ENCODE measurements at regions not wholly inside any gene's neighbourhood (a gene's known extent, or its start where the extent isn't known, plus 50 kb on each side); places are given as distances from the start of the nearest gene placed in this dataset.

- DNase-seq (ENCODE audit: low read depth) (no peak), FAIRE-seq (no peak)
- Histone ChIP-seq H3K4me3 (ENCODE audit: low read depth, low read length) (no peak overlapping the region), H3K27me3 (ENCODE audit: control insufficient read depth, insufficient read depth, low read length) (no peaks in the 10 kb centered on the region), H3K36me3 (ENCODE audit: control insufficient read depth, insufficient read depth, low read length) (no peaks in the 10 kb centered on the region)
- TF ChIP-seq, protein P1, sequence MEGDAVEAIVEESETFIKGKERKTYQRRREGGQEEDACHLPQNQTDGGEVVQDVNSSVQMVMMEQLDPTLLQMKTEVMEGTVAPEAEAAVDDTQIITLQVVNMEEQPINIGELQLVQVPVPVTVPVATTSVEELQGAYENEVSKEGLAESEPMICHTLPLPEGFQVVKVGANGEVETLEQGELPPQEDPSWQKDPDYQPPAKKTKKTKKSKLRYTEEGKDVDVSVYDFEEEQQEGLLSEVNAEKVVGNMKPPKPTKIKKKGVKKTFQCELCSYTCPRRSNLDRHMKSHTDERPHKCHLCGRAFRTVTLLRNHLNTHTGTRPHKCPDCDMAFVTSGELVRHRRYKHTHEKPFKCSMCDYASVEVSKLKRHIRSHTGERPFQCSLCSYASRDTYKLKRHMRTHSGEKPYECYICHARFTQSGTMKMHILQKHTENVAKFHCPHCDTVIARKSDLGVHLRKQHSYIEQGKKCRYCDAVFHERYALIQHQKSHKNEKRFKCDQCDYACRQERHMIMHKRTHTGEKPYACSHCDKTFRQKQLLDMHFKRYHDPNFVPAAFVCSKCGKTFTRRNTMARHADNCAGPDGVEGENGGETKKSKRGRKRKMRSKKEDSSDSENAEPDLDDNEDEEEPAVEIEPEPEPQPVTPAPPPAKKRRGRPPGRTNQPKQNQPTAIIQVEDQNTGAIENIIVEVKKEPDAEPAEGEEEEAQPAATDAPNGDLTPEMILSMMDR (IDR thresholded peaks at IDR 0.05; ENCODE audit: insufficient read depth, low read length, severe bottlenecking): no peak
Measured at GRCh38 chr10:30762620-30763019, 133.1 kb upstream of the LYZL2 start.

GRCh38 chr10:30759423-30759822 is 129.9 kb upstream of the LYZL2 start:
- TF ChIP-seq, protein P1 (IDR thresholded peaks at IDR 0.05; ENCODE audit: insufficient read depth, low read length, severe bottlenecking): no peak
- H3K36me3 ChIP-seq (ENCODE audit: control insufficient read depth, insufficient read depth, low read length): no peaks in the 10 kb centered on the region
- no peak for DNase-seq (ENCODE audit: low read depth)
- no peaks in the 10 kb centered on the region for H3K27me3 ChIP-seq (ENCODE audit: control insufficient read depth, insufficient read depth, low read length)
- no peak for FAIRE-seq
- no peak overlapping the region for H3K4me3 ChIP-seq (ENCODE audit: low read depth, low read length)

DNA sequence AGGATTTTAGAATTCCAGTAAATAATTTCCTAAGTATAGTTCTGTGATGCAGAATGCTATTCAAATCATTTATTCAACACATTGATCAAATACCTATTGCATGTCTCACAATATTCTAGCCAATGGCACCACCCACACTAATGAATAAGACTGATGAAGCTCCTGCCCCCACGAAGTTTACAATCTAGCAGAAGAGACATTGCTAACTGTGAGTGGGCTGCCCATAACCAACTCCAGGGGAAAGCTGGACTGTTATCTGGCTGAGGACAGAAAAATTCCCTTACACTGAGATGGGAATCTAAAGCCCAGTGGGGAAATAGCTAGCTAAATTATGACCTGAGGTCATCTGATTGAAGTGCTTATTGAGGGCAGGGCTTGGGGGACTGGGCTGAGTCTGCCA is 128.8 kb upstream of the LYZL2 start:
- no peak overlapping the region for H3K4me3 ChIP-seq (ENCODE audit: low read depth, low read length)
- H3K27me3 ChIP-seq (ENCODE audit: control insufficient read depth, insufficient read depth, low read length): no peaks in the 10 kb centered on the region
- H3K36me3 ChIP-seq (ENCODE audit: control insufficient read depth, insufficient read depth, low read length): no peaks in the 10 kb centered on the region
- DNase-seq (ENCODE audit: low read depth): no peak
- no peak for FAIRE-seq
- TF ChIP-seq, protein P1 (IDR thresholded peaks at IDR 0.05; ENCODE audit: insufficient read depth, low read length, severe bottlenecking): no peak

DNA sequence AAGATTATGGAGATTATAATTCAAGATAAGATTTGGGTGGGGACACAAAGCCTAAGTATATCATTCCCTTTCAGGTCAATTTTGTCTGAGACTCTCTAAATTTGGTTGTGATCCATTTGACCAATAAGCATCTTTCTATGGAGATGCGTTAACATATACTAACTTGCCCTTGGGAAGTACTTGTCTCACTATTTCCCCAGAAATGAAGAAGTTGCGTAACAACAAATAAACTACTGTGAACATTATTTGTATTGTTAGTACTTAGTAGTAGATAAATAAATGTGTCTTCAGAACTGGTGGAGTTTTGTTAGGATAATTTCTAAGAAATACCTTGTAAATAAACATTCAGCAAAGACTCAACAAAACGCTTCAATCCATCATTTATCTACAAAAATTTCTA is 127.3 kb upstream of the LYZL2 start:
- FAIRE-seq (no peak), DNase-seq (ENCODE audit: low read depth) (no peak)
- H3K36me3 ChIP-seq (ENCODE audit: control insufficient read depth, insufficient read depth, low read length): no peaks in the 10 kb centered on the region

DNA sequence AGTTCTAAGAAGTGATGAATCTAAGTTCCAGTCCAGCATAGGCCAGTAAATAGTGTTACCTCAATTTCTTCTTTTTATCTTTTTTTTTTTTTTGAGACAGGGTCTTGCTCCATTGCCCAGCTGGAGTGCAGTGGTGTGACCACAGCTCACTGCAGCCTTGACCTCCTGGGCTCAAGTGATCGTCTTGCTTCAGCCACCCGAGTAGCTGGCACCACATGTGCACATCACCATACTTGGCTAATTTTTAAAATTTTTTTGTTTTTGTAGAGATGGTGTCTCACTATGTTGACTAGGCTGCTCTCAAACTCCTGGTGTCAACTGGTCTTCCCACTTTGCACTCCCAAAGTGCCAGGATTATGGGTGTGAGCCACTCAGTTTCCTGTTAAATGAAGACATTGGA is 126.6 kb upstream of the LYZL2 start:
- H3K27me3 ChIP-seq (ENCODE audit: control insufficient read depth, insufficient read depth, low read length): no peaks in the 10 kb centered on the region
- no peak for FAIRE-seq
- TF ChIP-seq, protein P1 (IDR thresholded peaks at IDR 0.05; ENCODE audit: insufficient read depth, low read length, severe bottlenecking): no peak
- no peaks in the 10 kb centered on the region for H3K36me3 ChIP-seq (ENCODE audit: control insufficient read depth, insufficient read depth, low read length)
- H3K4me3 ChIP-seq (ENCODE audit: low read depth, low read length): no peak overlapping the region
- DNase-seq (ENCODE audit: low read depth): no peak

More for the DNA sequence above, 127.3 kb upstream of the LYZL2 start:
- Histone ChIP-seq H3K4me3 (ENCODE audit: low read depth, low read length) (no peak overlapping the region), H3K27me3 (ENCODE audit: control insufficient read depth, insufficient read depth, low read length) (no peaks in the 10 kb centered on the region)
- TF ChIP-seq, protein P1 (IDR thresholded peaks at IDR 0.05; ENCODE audit: insufficient read depth, low read length, severe bottlenecking): no peak

DNA sequence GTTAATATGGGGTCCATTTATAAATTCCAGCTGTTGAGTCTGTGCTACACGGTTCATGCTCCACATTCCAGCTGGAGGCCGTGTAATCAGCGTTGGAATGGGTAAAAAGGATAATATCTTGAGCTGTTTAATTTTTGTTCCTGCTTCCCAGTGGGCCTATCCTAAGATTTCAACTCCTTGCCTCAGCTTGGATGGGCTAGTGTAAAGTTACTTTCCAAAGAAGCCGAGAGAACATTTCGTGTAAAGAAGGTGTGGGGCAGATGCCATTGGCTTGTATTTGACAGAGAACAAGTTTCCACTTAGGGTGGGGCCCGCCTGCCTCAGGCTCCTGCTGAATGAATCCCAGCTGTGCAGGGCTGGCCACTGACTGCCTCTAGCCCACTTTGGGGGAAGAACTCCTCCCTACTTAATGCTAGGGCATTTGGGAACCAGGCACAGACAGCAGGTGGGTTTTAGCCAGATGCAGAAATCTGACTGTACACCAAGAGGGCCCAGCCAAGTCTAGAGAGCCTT is 125.9 kb upstream of the LYZL2 start:
- TF ChIP-seq, protein P1 (IDR thresholded peaks at IDR 0.05; ENCODE audit: insufficient read depth, low read length, severe bottlenecking): no peak
- Histone ChIP-seq H3K27me3 (ENCODE audit: control insufficient read depth, insufficient read depth, low read length) (no peaks in the 10 kb centered on the region), H3K4me3 (ENCODE audit: low read depth, low read length) (no peak overlapping the region), H3K36me3 (ENCODE audit: control insufficient read depth, insufficient read depth, low read length) (no peaks in the 10 kb centered on the region)
- DNase-seq (ENCODE audit: low read depth) (no peak), FAIRE-seq (no peak)
